ENCODE measurements at regions not wholly inside any gene's neighbourhood (a gene's known extent, or its start where the extent isn't known, plus 50 kb on each side); places are given as distances from the start of the nearest gene placed in this dataset.

DNA sequence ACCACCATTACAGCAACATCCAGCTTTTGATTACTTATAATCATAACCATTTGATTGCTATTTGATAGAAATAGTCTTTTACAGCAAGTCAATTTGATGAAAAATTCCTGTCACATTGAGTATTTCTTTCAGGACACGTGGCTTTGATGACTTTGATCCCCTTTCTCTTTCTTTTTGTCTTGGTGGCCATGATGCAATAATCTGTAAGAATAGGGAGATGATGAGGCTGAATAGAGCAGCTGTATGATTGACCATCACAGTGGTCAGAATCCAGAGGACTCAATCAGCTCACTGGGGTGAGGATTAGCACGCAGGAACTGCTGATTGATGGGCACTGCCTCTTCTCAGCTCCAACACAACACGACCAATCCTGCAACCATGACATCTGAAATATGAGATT lies 262.7 kb downstream of the PARP8 start:
- TF ChIP-seq CTCF (IDR thresholded peaks at IDR 0.05; ENCODE audit: low read length) (no peak), EZH2 (IDR thresholded peaks at IDR 0.05; ENCODE audit: borderline replicate concordance, low read length) (no peak)
